SU-DHL-6 (cell line): ENCODE measurements at regions not wholly inside any gene's neighbourhood (a gene's known extent, or its start where the extent isn't known, plus 50 kb on each side); places are given as distances from the start of the nearest gene placed in this dataset.

Source experiments
- CTCF ChIP-seq: fragments of 200-600 bp; sonication (generic); IDR thresholded peaks from one replicate; pipeline ENCODE4 v1.5.1; 2017; ENCODE audit warnings: antibody characterized with exemption, mild to moderate bottlenecking, low read length, moderate library complexity; ENCODE audit not compliant: insufficient read depth, poor library complexity, severe bottlenecking
- EZH2phosphoT487 ChIP-seq: fragments of 200-600 bp; sonication (generic), shearing (Covaris generic); conservative IDR thresholded peaks from 2 replicates; pipeline ENCODE4 v1.6.1; 2018; ENCODE audit warnings: mild to moderate bottlenecking, antibody characterized with exemption, low read length, moderate library complexity, mixed read lengths

- TF ChIP-seq CTCF (no peak), EZH2phosphoT487 (no peak)
Measured at GRCh38 chr15:96947296-96948229, 617.1 kb downstream of the NR2F2 start.
